HCT116 (cell line): ENCODE measurements at regions not wholly inside any gene's neighbourhood (a gene's known extent, or its start where the extent isn't known, plus 50 kb on each side); places are given as distances from the start of the nearest gene placed in this dataset.

ENCODE experiments used
- ATAC-seq: fragments of 200-7000 bp; cut with Tn5 transposase; 2 replicates; pipeline ENCODE4 v1.9.1; 2020; ENCODE audit warnings: mild to moderate bottlenecking, moderate library complexity
- BruUV-seq: library from RNA; stranded (reverse); fragments of 400-500 nt; replicated peaks from 2 replicates; lab custom pipeline; 2021; lab: Mats Ljungman, UMichigan
- CTCF ChIA-PET: fragments of 300-600 bp; sonication (Branson Sonifier 250); formaldehyde crosslinking; loops from one replicate; lab custom pipeline; 2021; ENCODE audit warnings: antibody characterized with exemption; lab: Charles Lee
- POLR2A ChIA-PET: fragments of 300-600, 350-600 bp; sonication (Branson Sonifier 250); formaldehyde crosslinking; loops from one replicate; lab custom pipeline; 2021; ENCODE audit warnings: antibody characterized with exemption; lab: Charles Lee
- RAD21 ChIA-PET, 2 experiments: fragments of 300-600 bp; sonication (Branson Sonifier 250); formaldehyde crosslinking; loops; one replicate each; lab custom pipeline; 2023; ENCODE audit warnings: low total read pairs in 2 of 2; ENCODE audit not compliant: uncharacterized antibody in 2 of 2, unreplicated experiment in 2 of 2, low non-redundant PET in 1 of 2; lab: Charles Lee
- DNase-seq: peaks from one replicate; pipeline ENCODE4 v3.0.0-alpha.2; 2010; ENCODE audit warnings: low read depth, low spot score
- H2AFZ ChIP-seq: fragments of 200-600 bp; shearing (Covaris generic), sonication (generic); 2 replicates; pipeline ENCODE4 v1.6.1; 2017; ENCODE audit warnings: low read depth, mixed run types, mixed read lengths, antibody characterized with exemption, low read length; ENCODE audit not compliant: poor library complexity, severe bottlenecking
- H3K27ac ChIP-seq: 2 replicates; pipeline ENCODE4 v1.5.1; 2012; ENCODE audit warnings: low read depth, low read length
- H3K27me3 ChIP-seq: fragments of 200-600 bp; sonication (generic); 2 replicates; pipeline ENCODE4 v1.6.1; 2016; ENCODE audit warnings: mixed run types, low read length, mixed read lengths; ENCODE audit not compliant: insufficient read depth
- H3K36me3 ChIP-seq, 2 experiments: fragments of 200-500 bp in 1 of 2; fragments of 200-600 bp in 1 of 2; sonication (Bioruptor generic) in 1 of 2; sonication (generic) in 1 of 2; 2 replicates each; pipeline versions ENCODE4 v1.5.1 to v1.6.1; 2014 to 2016; ENCODE audit warnings: low read length in 2 of 2, inconsistent platforms in 1 of 2, mixed read lengths in 1 of 2, mixed run types in 1 of 2; ENCODE audit not compliant: insufficient read depth in 2 of 2, control insufficient read depth in 1 of 2
- H3K4me1 ChIP-seq, 2 experiments: fragments of 200-600 bp in 1 of 2; sonication (generic) in 1 of 2; 2 replicates each; pipeline versions ENCODE4 v1.5.1 to v1.6.1; 2012 to 2017; ENCODE audit warnings: low read length in 2 of 2, inconsistent platforms in 1 of 2, mild to moderate bottlenecking in 1 of 2, mixed read lengths in 1 of 2, mixed run types in 1 of 2, moderate library complexity in 1 of 2; ENCODE audit not compliant: insufficient read depth in 2 of 2, control insufficient read depth in 1 of 2
- H3K4me2 ChIP-seq: fragments of 200-600 bp; sonication (generic); 2 replicates; pipeline ENCODE4 v1.6.1; 2017; ENCODE audit warnings: mixed run types, low read length, mixed read lengths
- H3K4me3 ChIP-seq, 2 experiments: fragments of 200-600 bp in 1 of 2; sonication (generic) in 1 of 2; replicated peaks in 1 of 2; 2 replicates each; pipeline ENCODE4 v1.5.1; 2011 to 2016; ENCODE audit warnings: low read length in 2 of 2, control low read depth in 1 of 2, low read depth in 1 of 2, mild to moderate bottlenecking in 1 of 2, mixed read lengths in 1 of 2, mixed run types in 1 of 2
- H3K79me2 ChIP-seq: fragments of 200-600 bp; sonication (generic); 2 replicates; pipeline ENCODE4 v1.6.1; 2017; ENCODE audit warnings: mild to moderate bottlenecking, mixed run types, low read length, moderate library complexity, mixed read lengths; ENCODE audit not compliant: insufficient read depth
- H3K9ac ChIP-seq: fragments of 200-600 bp; sonication (generic); 2 replicates; pipeline ENCODE4 v1.6.1; 2016; ENCODE audit warnings: low read length, mixed read lengths
- H3K9me2 ChIP-seq: fragments of 200-600 bp; sonication (generic), shearing (Covaris generic); 2 replicates; pipeline ENCODE4 v1.6.1; 2017; ENCODE audit warnings: mixed run types, mild to moderate bottlenecking, moderate library complexity; ENCODE audit not compliant: insufficient read depth
- H3K9me3 ChIP-seq, 2 experiments: fragments of 200-500 bp in 1 of 2; fragments of 200-600 bp in 1 of 2; sonication (Bioruptor generic) in 1 of 2; sonication (generic) in 1 of 2; 2 replicates each; pipeline ENCODE4 v1.6.1; 2014 to 2017; ENCODE audit warnings: low read length in 2 of 2, mixed read lengths in 2 of 2, inconsistent platforms in 1 of 2, low read depth in 1 of 2, mild to moderate bottlenecking in 1 of 2, mixed run types in 1 of 2, moderate library complexity in 1 of 2; ENCODE audit not compliant: control insufficient read depth in 1 of 2, insufficient read depth in 1 of 2
- H4K20me1 ChIP-seq: fragments of 200-600 bp; sonication (generic), shearing (Covaris generic); 2 replicates; pipeline ENCODE4 v1.6.1; 2017; ENCODE audit warnings: mixed run types, mild to moderate bottlenecking, moderate library complexity; ENCODE audit not compliant: insufficient read depth
- ATF3 ChIP-seq: IDR thresholded peaks from 2 replicates; pipeline ENCODE4 v1.6.1; 2012
- CTCF ChIP-seq, 3 experiments: fragments of 200-600 bp in 1 of 3; sonication (generic) in 1 of 3; IDR thresholded peaks in 2 of 3; conservative IDR thresholded peaks in 1 of 3; 2 replicates each; pipeline ENCODE4 v1.5.1; 2012 to 2017; ENCODE audit warnings: low read depth in 2 of 3, low read length in 2 of 3, antibody characterized with exemption in 1 of 3, borderline replicate concordance in 1 of 3, control low read depth in 1 of 3, mild to moderate bottlenecking in 1 of 3, mixed read lengths in 1 of 3, mixed run types in 1 of 3, moderate library complexity in 1 of 3; ENCODE audit not compliant: insufficient read depth in 1 of 3
- EGR1 ChIP-seq: IDR thresholded peaks from 2 replicates; pipeline ENCODE4 v1.6.1; 2012; ENCODE audit warnings: low read depth
- EZH2phosphoT487 ChIP-seq: fragments of 200-600 bp; IDR thresholded peaks from 2 replicates; pipeline ENCODE4 v1.6.1; 2018; ENCODE audit warnings: antibody characterized with exemption, borderline replicate concordance
- FOSL1 ChIP-seq: IDR thresholded peaks from 2 replicates; pipeline ENCODE4 v1.6.1; 2012; ENCODE audit warnings: low read depth
- JUND ChIP-seq: IDR thresholded peaks from 2 replicates; pipeline ENCODE4 v1.6.1; 2012
- MAX ChIP-seq: IDR thresholded peaks from 2 replicates; pipeline ENCODE4 v1.6.1; 2012
- POLR2A ChIP-seq: IDR thresholded peaks from 2 replicates; pipeline ENCODE4 v1.7.0; 2011; ENCODE audit warnings: borderline replicate concordance; ENCODE audit not compliant: insufficient read depth, insufficient read length; ENCODE audit errors: extremely low read depth
- POLR2AphosphoS5 ChIP-seq: IDR thresholded peaks from 2 replicates; pipeline ENCODE4 v1.6.1; 2011; ENCODE audit warnings: mild to moderate bottlenecking, low read depth, low read length, moderate library complexity
- RAD21 ChIP-seq: IDR thresholded peaks from 2 replicates; pipeline ENCODE4 v1.6.1; 2012; ENCODE audit warnings: low read depth, mild to moderate bottlenecking
- REST ChIP-seq: IDR thresholded peaks from 2 replicates; pipeline ENCODE4 v1.6.1; 2012; ENCODE audit warnings: low read depth
- SP1 ChIP-seq: IDR thresholded peaks from 2 replicates; pipeline ENCODE4 v1.6.1; 2012; ENCODE audit warnings: low read depth
- SRF ChIP-seq: IDR thresholded peaks from 2 replicates; pipeline ENCODE4 v1.6.1; 2012; ENCODE audit warnings: low read depth
- TCF7L2 ChIP-seq: IDR thresholded peaks from 2 replicates; pipeline ENCODE4 v1.7.0; 2011; ENCODE audit warnings: borderline replicate concordance, inconsistent platforms; ENCODE audit not compliant: insufficient read depth, insufficient read length; ENCODE audit errors: extremely low read depth
- YY1 ChIP-seq: IDR thresholded peaks from 2 replicates; pipeline ENCODE4 v1.6.1; 2011; ENCODE audit warnings: low read length, low read depth, moderate library complexity, mild to moderate bottlenecking; ENCODE audit not compliant: insufficient replicate concordance; ENCODE audit errors: extremely low read depth
- ZBTB33 ChIP-seq: IDR thresholded peaks from 2 replicates; pipeline ENCODE4 v1.6.1; 2011; ENCODE audit warnings: mild to moderate bottlenecking, low read length, moderate library complexity; ENCODE audit not compliant: insufficient replicate concordance; ENCODE audit errors: extremely low read depth
- ZNF274 ChIP-seq: fragments of 200-500 bp; sonication (Bioruptor generic); IDR thresholded peaks from 2 replicates; pipeline ENCODE4 v1.6.1; 2014; ENCODE audit warnings: mild to moderate bottlenecking, low read depth, low read length, inconsistent platforms
- intact Hi-C: fragments of 100-400 bp; cut with micrococcal nuclease; formaldehyde crosslinking; loops from 2 replicates; pipeline ENCODE4 v1.10.0; 2022

- no peak overlapping the region for H2AFZ ChIP-seq
- no peak overlapping the region for H3K27ac ChIP-seq
- CTCF ChIA-PET = interaction anchor here (0.8 to 3.1 kb wide), 22 partner anchors 9 to 644 kb away, joined by 3 to 124 read pairs (median 5); partner anchors contain the start of genes GEMIN4, NXN, TIMM22 and VPS53
- intact Hi-C loops = loop anchor here (1.0 to 5.0 kb wide), 4 partner anchors 276 to 585 kb away; partner anchors contain the start of gene TIMM22
- no peak overlapping the region for H3K9ac ChIP-seq
- POLR2A ChIA-PET = interaction anchor here (1.0 kb wide), 1 partner anchor 288 kb away, joined by 6 read pairs; no protein-coding TSS in a partner anchor
- RAD21 ChIA-PET = interaction anchor here (0.6 to 1.5 kb wide), 6 partner anchors 275 to 584 kb away, joined by 3 to 14 read pairs (median 5); partner anchors contain the start of gene TIMM22 (in 1 of the 2)
- no peaks in the 10 kb centered on the region for H3K27me3 ChIP-seq
- no peaks in the 10 kb centered on the region for H3K9me2 ChIP-seq
- no peak overlapping the region for H3K4me3 ChIP-seq
- H3K79me2 ChIP-seq = no peaks in the 10 kb centered on the region
- DNase-seq (peak; percentile 21), ATAC-seq (no peak)
- H4K20me1 ChIP-seq = no peaks in the 10 kb centered on the region
- H3K4me1 ChIP-seq = peaks cover 6 to 19% of the 10 kb centered on the region in 2 experiments; a peak in 3 of 4 replicates
- H3K9me3 ChIP-seq = no peaks in the 10 kb centered on the region
- BruUV-seq = no TSS peak
- no peak overlapping the region for H3K4me2 ChIP-seq
- no peaks in the 10 kb centered on the region for H3K36me3 ChIP-seq
- TF ChIP-seq POLR2AphosphoS5 (no peak), CTCF (IDR thresholded peaks at IDR 0.05 in 2 of 3, conservative IDR thresholded peaks at IDR 0.05 in 1 of 3; ENCODE audit: borderline replicate concordance in 1 of 3, insufficient read depth in 1 of 3, low read depth in 2 of 3, low read length in 2 of 3) (peak; percentile 70 to 90 (median 73); a peak in 5 of 6 replicates), EZH2phosphoT487 (no peak), TCF7L2 (no peak), POLR2A (no peak), REST (no peak), SP1 (no peak), ZBTB33 (no peak), FOSL1 (no peak), ATF3 (no peak), YY1 (no peak), EGR1 (no peak), JUND (no peak), SRF (no peak), ZNF274 (no peak), MAX (0 out of 2 replicates have a peak, but pooled peaks have one; percentile 9), RAD21 (peak; percentile 92)
Measured at GRCh38 chr17:412211-413015, 59.8 kb upstream of the RPH3AL start.
